ENCODE measurements at regions not wholly inside any gene's neighbourhood (a gene's known extent, or its start where the extent isn't known, plus 50 kb on each side); places are given as distances from the start of the nearest gene placed in this dataset.

GRCh38 chr9:103649086-103649485 lies 445.0 kb upstream of the SMC2 start:
- DNase-seq, result no peak

- no peak for DNase-seq
Observed at GRCh38 chr9:103658156-103658555, 436.0 kb upstream of the SMC2 start.

GRCh38 chr9:103660830-103661229 lies 433.3 kb upstream of the SMC2 start:
- no peak for DNase-seq

- DNase-seq, result no peak
Observed at GRCh38 chr9:103661663-103662062, 432.4 kb upstream of the SMC2 start.

GRCh38 chr9:103669296-103669695 lies 424.8 kb upstream of the SMC2 start:
- no peak for DNase-seq

- no peak for DNase-seq
Observed at GRCh38 chr9:103674271-103674670, 419.8 kb upstream of the SMC2 start.

- DNase-seq, result no peak
Observed at GRCh38 chr9:103680581-103680980, 413.5 kb upstream of the SMC2 start.

GRCh38 chr9:103681435-103681834 lies 412.7 kb upstream of the SMC2 start:
- no peak for DNase-seq

GRCh38 chr9:103700195-103700962 lies 393.7 kb upstream of the SMC2 start:
- DNase-seq, result no peak

- DNase-seq, result no peak
Observed at GRCh38 chr9:103702572-103702971, 391.5 kb upstream of the SMC2 start.

GRCh38 chr9:103707181-103707580 lies 386.9 kb upstream of the SMC2 start:
- DNase-seq, result no peak

GRCh38 chr9:103709366-103709765 lies 384.7 kb upstream of the SMC2 start:
- no peak for DNase-seq

GRCh38 chr9:103713631-103714030 lies 380.5 kb upstream of the SMC2 start:
- DNase-seq, result no peak

GRCh38 chr9:103714992-103715391 lies 379.1 kb upstream of the SMC2 start:
- DNase-seq, result no peak

GRCh38 chr9:103721056-103721455 lies 373.1 kb upstream of the SMC2 start:
- DNase-seq, result no peak

GRCh38 chr9:103730866-103731265 lies 363.2 kb upstream of the SMC2 start:
- DNase-seq, result no peak

- DNase-seq, result no peak
Observed at GRCh38 chr9:103731541-103731940, 362.6 kb upstream of the SMC2 start.

GRCh38 chr9:103734471-103734870 lies 359.6 kb upstream of the SMC2 start:
- no peak for DNase-seq

- DNase-seq, result no peak
Observed at GRCh38 chr9:103755441-103755840, 338.7 kb upstream of the SMC2 start.

- no peak for DNase-seq
Observed at GRCh38 chr9:103755986-103756385, 338.1 kb upstream of the SMC2 start.

GRCh38 chr9:103757062-103757461 lies 337.0 kb upstream of the SMC2 start:
- DNase-seq, result no peak

GRCh38 chr9:103761466-103761865 lies 332.6 kb upstream of the SMC2 start:
- DNase-seq, result no peak

GRCh38 chr9:103789686-103790085 lies 304.4 kb upstream of the SMC2 start:
- DNase-seq, result no peak

- no peak for DNase-seq
Observed at GRCh38 chr9:103798620-103799019, 295.5 kb upstream of the SMC2 start.

GRCh38 chr9:103799959-103800358 lies 294.1 kb upstream of the SMC2 start:
- no peak for DNase-seq

Data from stimulated activated CD4-positive, alpha-beta T cell treated with anti-CD3 and anti-CD28 coated beads, Interleukin-1b, Interleukin-23, amount 100 ng/mL, for 48 hours (primary cell).